Right renal cortex interstitium (tissue), 3 donors: ENCODE measurements at regions not wholly inside any gene's neighbourhood (a gene's known extent, or its start where the extent isn't known, plus 50 kb on each side); places are given as distances from the start of the nearest gene placed in this dataset.
"Not testable (repeated sequence)": the region's sequence is repeated elsewhere in the genome, so short reads cannot be mapped to it uniquely, and the experiment has no call there.

Source experiments
- DNase-seq, 3 donors: peaks; one replicate each; pipeline ENCODE4 v3.0.0-alpha.2; 2013; ENCODE audit warnings: low read depth in 3 of 3, low spot score in 2 of 3

GRCh38 chr16:13336907-13337881 lies 435.8 kb downstream of the SHISA9 start:
- not testable (repeated sequence) for DNase-seq

DNA sequence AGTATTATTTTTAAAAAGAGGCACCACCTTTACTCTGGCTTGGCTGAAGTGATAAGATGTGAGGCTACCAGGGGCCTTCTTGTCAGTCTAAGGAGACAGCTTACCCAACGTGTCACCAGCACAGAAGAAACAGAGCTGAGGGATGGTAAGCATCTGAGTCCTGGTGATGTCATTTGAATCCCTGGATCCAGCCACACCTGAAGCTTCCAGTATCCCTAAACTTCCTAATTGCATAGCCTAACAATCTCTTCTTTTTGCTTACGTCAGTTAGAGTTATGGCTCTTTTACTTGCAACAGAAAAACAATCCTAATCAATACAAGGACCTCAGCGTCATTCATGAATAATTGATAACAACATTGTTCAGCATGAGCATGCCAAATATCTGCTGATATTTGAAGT lies 436.6 kb downstream of the SHISA9 start:
- DNase-seq = no peak

DNA sequence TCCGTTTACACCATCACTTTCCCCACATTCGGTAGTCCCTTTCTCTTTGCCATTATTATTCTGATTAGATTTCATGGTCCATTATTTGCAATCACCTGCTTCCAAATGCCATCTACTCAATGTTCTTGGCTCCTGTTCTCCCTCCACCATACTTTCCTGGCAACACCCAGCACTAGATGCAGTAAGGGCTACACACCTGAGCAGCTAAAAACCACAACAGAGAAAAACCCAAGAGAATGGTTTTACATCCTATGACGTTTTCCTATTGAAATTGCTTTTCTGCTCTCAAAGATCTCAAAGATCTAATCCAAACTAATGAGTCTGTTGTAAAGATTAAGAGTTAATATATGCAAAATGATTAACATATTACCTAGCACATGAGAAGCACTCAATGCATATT lies 441.3 kb downstream of the SHISA9 start:
- no peak for DNase-seq

- no peak for DNase-seq
Observed at GRCh38 chr16:13344001-13344400, 442.6 kb downstream of the SHISA9 start.

- no peak for DNase-seq
Observed at GRCh38 chr16:13348416-13348815, 447.0 kb downstream of the SHISA9 start.

GRCh38 chr16:13350000-13350399 lies 448.6 kb downstream of the SHISA9 start:
- no peak for DNase-seq

DNA sequence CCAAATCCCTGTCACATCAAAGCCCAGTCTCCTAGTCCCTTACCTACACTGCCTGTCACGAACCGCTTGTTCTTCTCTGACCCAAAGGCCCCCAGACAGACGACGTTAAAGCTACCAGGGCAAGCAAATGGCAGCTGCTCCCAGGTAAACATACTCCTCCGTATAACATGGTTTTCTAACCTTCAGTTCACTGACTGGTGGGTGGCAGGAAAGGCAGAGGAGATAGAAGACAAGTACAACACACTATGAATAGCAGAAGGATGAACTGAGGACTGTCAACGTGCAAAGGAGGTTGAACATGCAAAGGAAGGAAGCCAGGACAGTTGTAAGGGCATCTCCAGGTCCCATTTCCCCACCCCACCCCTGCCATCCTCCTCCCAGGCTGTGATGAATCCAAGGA lies 449.8 kb downstream of the SHISA9 start:
- DNase-seq = peak in 1 of 3 donors; percentile 15

DNA sequence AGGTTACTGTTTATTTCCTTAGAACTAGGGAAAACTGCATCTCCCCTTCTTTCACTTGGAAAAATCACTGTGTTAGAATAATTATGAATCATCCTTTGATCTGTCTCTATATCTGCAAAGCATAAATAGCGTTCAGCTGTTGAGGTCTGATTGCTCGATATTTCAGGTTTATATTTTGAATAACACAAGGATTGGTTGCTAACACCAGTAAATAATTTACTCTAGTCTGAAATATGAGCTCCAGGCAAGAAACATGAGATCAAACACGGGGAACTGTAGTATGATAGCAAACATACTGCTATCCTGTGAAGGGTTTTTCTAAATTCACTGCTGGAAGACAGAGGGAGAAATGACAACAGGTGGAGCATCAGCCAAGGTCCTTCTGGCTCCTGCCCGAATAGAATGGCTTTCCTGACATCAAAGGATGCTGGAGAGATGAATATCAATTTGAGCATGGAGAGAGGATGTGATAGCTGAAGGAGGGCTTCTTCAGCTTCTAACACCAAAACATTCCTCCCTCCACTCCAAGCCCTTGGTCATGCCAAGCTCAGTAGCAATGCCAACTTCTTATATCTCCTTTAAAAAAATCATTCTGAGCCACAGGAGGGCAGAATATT lies 450.3 kb downstream of the SHISA9 start:
- peak in 2 of 3 donors; percentile 8 to 27 for DNase-seq

- DNase-seq = not testable (repeated sequence)
Observed at GRCh38 chr16:13352796-13353195, 451.4 kb downstream of the SHISA9 start.

DNA sequence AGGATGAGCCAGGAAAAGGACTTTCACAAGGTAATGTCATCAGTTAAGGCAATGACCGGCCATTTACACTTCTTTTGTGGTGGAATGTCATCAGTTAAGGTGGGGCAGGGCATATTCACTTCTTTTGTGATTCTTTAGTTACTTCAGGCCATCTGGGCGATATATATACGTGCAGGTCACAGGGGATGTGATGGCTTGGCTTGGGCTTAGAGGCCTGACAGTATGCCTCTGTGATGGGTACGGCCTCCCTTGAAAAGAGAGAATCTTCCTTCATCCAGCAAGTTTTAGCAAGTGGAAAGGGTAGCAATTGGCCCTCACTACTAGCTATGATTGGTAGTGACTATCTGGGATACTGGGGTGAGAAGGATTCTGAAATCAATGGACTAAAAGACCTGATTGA lies 456.4 kb downstream of the SHISA9 start:
- DNase-seq = not testable (repeated sequence)

DNA sequence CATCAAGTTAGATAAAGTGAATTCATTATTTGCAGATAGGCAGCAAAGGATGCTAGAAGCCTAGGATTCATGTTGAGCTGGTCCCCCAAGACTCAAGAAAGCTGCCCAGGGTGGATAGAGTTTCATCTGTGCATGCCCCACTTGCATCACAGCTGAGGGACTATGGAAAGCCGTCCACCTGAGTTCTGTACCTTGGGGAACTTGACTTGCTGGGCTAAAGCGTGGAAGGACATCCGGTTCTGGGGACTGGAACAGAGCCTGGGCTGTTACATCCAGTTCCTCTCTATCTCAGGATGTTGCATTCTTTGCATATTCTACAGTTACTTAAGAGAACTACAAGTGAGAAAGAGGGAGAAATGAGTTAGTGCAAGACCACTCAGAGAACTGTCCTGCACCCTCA lies 458.4 kb downstream of the SHISA9 start:
- DNase-seq = no peak

GRCh38 chr16:13372421-13372820 lies 471.0 kb downstream of the SHISA9 start:
- no peak for DNase-seq

GRCh38 chr16:13376174-13376573 lies 474.8 kb downstream of the SHISA9 start:
- DNase-seq = no peak

DNA sequence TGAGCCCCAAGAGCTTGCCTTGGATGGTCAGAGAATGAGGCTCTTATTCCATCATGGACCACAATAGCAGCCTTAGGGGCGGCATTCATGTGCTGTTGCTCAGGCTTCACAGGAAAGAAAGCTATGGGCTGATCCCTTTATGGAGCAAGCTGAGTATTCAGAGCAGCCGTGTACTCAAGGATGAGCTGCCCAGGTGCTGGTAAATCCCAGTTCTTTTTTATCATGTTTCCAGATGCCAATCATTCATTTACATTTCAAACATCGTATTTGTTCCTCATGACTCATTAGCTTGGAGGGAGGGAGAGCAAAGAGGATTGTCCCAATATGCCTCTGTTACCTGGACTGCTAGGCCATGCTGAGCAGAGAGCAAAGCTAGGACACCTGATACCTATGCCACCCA lies 475.7 kb downstream of the SHISA9 start:
- DNase-seq = no peak

DNA sequence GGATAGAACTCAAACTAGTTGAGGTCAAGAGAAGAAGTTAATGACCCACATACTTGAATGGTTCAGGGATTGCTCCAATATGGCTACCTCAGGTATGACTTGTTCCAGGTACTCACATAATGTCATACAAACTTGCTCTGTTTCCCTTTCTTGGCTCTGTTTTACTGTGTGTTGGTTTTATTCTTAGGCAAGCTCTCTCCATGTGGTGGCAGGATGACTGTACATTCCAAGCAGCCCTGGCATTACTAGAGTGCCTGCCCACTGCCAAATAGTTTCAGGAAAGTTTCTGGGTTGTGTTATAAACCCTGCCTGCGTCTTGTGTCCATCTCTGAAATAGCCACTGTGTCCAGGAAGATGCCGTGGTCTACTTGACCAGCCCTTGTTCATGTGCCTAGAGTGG lies 476.8 kb downstream of the SHISA9 start:
- no peak for DNase-seq

GRCh38 chr16:13379266-13379665 lies 477.9 kb downstream of the SHISA9 start:
- DNase-seq = no peak

GRCh38 chr16:13385156-13386040 lies 484.0 kb downstream of the SHISA9 start:
- not testable (repeated sequence) for DNase-seq

DNA sequence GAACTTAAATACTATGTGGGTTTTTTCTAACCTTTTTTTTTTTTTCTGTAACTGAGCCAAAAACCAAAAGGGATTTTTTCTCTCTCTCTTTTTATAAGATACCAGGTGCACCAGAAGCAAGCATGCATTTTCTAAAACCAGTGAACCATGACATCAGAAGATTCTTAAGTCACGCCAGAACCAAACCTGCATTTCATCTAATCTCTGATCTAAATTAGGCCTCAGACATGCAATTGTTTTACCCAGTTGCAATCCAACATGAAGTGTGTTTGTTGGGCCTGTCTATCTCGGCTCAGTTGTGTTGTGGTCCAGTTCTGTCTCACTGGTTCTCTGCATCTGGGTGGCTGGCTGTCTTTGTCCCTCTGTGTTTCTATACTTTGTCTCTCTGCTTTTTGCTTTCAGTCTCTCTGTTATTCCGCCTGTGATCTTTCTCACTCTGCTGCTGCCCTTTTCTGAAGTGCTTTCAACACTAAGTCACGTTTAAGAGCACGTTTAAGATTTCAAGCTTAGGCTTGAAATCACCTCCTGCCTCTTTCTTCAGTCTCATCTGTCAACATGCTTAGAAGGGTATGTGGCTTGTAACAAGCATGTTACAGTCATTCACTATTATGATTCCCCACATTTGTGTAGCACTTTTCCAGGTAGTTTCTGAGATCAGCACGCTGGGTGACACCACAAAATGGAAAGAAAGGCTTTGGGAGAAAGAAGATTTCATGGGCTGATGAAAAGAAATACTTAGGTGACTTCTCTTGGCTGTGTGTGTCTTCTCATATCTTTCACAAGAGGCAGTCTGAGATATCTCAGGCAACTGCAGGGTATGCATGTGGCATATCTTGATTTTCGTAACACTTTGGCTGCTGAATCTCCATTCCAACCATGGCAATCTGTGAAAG lies 488.9 kb downstream of the SHISA9 start:
- DNase-seq = peak in 2 of 3 donors; percentile 7 to 8

- no peak for DNase-seq
Observed at GRCh38 chr16:13390986-13391305, 489.5 kb downstream of the SHISA9 start.

- no peak for DNase-seq
Observed at GRCh38 chr16:13391337-13391736, 489.9 kb downstream of the SHISA9 start.
